Stimulated activated memory B cell treated with anti-CD40 and anti-IgM and Interleukin-4, amounts not matched to agents 10 μg/mL and 1 μg/mL and 100 μg/mL, for 72 hours (primary cell): ENCODE measurements at regions not wholly inside any gene's neighbourhood (a gene's known extent, or its start where the extent isn't known, plus 50 kb on each side); places are given as distances from the start of the nearest gene placed in this dataset.
"Not testable (repeated sequence)": the region's sequence is repeated elsewhere in the genome, so short reads cannot be mapped to it uniquely, and the experiment has no call there.

ENCODE experiments used
- ATAC-seq: fragments of 150-1000 bp; cut with Tn5 transposase; 2 replicates; pipeline ENCODE4 v1.10.0; 2021
- H3K27ac Mint-ChIP-seq: one replicate; pipeline ENCODE4 v1.8.0; 2022; ENCODE audit warnings: mild to moderate bottlenecking, mixed read lengths
- H3K27me3 Mint-ChIP-seq: one replicate; pipeline ENCODE4 v1.8.0; 2022; ENCODE audit warnings: mixed read lengths
- H3K36me3 Mint-ChIP-seq: one replicate; pipeline ENCODE4 v1.8.0; 2022; ENCODE audit warnings: mixed read lengths
- H3K4me1 Mint-ChIP-seq: one replicate; pipeline ENCODE4 v1.8.0; 2022; ENCODE audit warnings: mixed read lengths
- H3K4me3 Mint-ChIP-seq: one replicate; pipeline ENCODE4 v1.8.0; 2022; ENCODE audit warnings: mild to moderate bottlenecking, moderate library complexity, mixed read lengths
- H3K9me3 Mint-ChIP-seq: one replicate; pipeline ENCODE4 v1.8.0; 2022; ENCODE audit warnings: mixed read lengths

DNA sequence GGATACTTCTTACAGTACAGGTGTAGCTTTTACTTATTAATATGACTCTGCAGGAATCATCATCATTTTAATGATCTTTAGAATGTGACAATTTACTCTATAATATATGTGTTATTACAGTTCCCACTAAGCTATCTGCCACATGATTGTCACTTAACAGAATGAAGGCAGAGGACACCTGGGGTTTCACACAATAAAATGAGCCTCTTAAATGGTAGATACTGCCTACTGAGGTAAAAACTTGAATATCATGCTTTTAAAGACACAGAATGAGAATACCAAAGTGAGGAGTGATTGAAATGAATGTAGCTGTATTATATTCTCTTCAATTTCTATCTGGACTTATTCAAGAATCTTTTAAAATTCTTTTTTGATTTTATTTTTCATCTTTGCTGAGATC is 1255.3 kb upstream of the LRRN3 start:
- H3K36me3 Mint-ChIP-seq: no peaks in the 10 kb centered on the region
- no peak overlapping the region for H3K4me3 Mint-ChIP-seq
- no peak overlapping the region for H3K27ac Mint-ChIP-seq
- H3K4me1 Mint-ChIP-seq: no peaks in the 10 kb centered on the region
- ATAC-seq: no peak
- H3K9me3 Mint-ChIP-seq: peaks cover 4% of the 10 kb centered on the region
- no peaks in the 10 kb centered on the region for H3K27me3 Mint-ChIP-seq

DNA sequence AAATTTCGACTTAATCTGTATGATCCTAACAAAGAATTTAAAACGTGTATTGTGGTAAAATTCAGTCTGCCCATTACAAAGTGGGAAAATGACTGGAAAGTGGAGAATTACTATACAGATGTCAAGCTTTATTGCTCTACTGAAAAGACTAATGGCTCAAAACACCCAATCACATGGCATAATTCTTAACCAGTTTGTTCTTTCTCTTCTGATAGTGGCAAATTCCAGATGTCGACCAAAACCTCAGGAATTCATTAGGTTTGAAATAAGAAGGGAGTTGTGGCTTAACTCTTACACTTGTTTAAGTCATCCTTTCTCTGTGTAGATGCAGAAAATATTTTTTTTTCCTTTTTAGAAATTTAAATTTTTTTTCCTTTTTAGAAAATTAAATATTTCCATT is 1254.9 kb upstream of the LRRN3 start:
- H3K4me3 Mint-ChIP-seq: no peak overlapping the region
- H3K4me1 Mint-ChIP-seq: no peaks in the 10 kb centered on the region
- no peaks in the 10 kb centered on the region for H3K36me3 Mint-ChIP-seq
- no peak overlapping the region for H3K27ac Mint-ChIP-seq
- ATAC-seq: no peak
- H3K27me3 Mint-ChIP-seq: no peaks in the 10 kb centered on the region
- H3K9me3 Mint-ChIP-seq: peaks cover 4% of the 10 kb centered on the region

DNA sequence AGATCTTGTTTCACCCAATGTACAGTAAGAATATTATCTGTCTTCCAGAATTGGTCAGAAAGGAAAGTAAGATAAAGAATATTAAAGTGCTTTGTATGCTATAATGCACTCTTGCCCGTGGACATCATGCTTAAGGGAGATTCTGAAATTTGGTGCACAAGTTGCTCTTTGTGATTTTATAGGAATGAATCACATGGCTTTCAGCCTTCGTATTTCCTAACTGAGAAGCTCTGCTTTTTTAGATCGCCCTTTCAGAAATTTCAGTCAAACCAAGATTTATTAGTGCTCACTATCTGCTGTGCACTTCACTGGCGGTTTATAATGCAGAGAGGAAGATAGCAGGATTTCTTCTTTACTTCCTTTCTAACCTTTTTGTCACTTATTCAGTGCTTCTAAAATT is 1248.5 kb upstream of the LRRN3 start:
- Mint-ChIP-seq H3K9me3 (peaks cover 4% of the 10 kb centered on the region), H3K27ac (no peak overlapping the region), H3K4me3 (no peak overlapping the region), H3K36me3 (no peaks in the 10 kb centered on the region), H3K4me1 (no peaks in the 10 kb centered on the region), H3K27me3 (no peaks in the 10 kb centered on the region)
- no peak for ATAC-seq

DNA sequence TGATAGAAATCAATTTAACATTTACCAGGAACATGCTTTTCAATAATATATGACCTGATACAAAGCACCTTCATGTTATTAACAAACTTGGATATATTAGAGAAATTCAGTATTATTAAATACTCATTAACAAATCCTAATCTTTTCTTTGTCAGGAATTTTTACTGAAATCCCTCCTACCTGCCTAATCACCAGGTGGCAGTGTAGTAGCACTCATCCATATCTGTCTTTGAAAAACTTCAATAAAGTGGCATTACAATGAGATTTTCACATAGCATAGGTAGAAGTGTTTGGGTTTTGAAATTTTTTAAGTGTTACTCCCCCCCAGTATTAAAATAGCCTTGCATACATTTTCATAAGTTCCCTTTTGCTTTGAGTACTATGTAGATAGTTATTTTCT is 1246.6 kb upstream of the LRRN3 start:
- no peaks in the 10 kb centered on the region for H3K27me3 Mint-ChIP-seq
- H3K4me3 Mint-ChIP-seq: no peak overlapping the region
- H3K9me3 Mint-ChIP-seq: no peaks in the 10 kb centered on the region
- H3K36me3 Mint-ChIP-seq: no peaks in the 10 kb centered on the region
- no peak overlapping the region for H3K27ac Mint-ChIP-seq
- no peaks in the 10 kb centered on the region for H3K4me1 Mint-ChIP-seq
- ATAC-seq: no peak

DNA sequence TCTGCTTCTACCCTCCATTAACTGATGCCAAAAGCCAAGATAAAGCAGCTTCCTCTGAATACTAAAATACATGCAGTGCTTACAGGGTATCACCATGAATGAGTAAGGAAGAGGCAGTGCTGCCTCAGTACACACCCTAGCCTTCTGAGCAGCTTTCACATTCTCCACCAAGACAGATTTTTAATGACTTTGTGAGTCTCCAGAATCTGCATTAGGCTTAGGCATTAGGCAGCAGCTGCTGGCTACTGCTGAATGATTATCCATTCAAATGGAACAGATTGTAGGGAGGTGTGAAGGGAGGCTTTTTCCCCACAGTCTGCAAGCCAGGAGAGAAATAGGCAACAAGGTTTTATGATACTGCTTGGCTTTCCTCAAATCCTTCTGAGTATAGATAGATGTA is 1226.7 kb upstream of the LRRN3 start:
- no peak for ATAC-seq
- Mint-ChIP-seq H3K4me1 (no peaks in the 10 kb centered on the region), H3K27ac (no peak overlapping the region)

DNA sequence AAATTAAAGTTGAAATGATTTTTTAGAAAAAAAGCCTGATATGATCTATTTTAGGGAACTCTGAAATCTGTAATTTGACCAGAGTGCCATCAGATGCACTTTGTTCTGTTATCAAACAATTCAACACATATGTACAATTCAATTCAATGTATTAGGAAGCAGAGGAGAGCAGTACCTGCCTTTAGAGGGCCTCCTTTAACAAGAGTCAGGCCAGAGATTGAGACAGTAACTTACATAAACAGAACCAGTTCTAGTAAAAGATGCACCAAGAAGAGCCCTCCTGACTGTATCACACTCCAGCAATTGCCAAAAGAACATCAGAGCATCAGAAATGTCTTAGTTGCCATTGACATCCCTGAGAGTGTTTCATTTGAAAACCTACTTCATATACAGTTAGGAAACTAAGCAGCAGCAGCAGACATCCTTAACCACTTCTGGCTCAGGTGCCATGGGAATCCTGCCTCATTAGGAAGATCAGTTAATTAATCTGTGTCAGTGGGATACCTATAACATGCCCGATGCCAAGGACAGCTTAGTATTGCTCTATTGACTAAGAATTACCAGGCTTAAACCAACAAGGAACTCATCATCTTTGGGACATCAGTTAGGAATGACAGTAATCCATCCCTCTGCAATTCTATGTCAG is 1222.6 kb upstream of the LRRN3 start:
- Mint-ChIP-seq H3K36me3 (no peaks in the 10 kb centered on the region), H3K4me1 (no peaks in the 10 kb centered on the region), H3K9me3 (no peaks in the 10 kb centered on the region), H3K4me3 (no peak overlapping the region), H3K27ac (no peak overlapping the region), H3K27me3 (no peaks in the 10 kb centered on the region)
- ATAC-seq: no peak

More for the DNA sequence above, 1226.7 kb upstream of the LRRN3 start:
- Mint-ChIP-seq H3K4me3 (no peak overlapping the region), H3K36me3 (no peaks in the 10 kb centered on the region), H3K9me3 (no peaks in the 10 kb centered on the region), H3K27me3 (no peaks in the 10 kb centered on the region)

DNA sequence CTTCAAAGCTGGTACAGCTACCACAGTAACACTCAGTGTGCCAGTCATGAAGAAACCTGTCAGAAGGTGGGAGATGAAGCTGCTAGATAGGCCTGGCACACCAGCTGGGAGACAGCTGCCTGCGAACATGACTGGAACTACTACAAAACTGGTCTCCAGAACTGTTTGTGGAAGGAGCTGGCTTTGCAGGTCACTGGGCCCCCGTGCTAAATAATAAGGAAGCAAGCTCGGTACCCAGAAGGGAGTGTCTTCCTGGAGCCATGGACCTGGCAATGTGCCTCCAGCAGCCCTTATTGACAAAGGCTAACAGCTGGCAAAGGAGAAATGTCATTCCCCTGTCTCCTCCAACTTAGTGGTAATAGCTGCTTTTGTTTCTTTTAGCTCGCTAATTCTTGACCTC is 1217.6 kb upstream of the LRRN3 start:
- H3K4me3 Mint-ChIP-seq: no peak overlapping the region
- no peaks in the 10 kb centered on the region for H3K4me1 Mint-ChIP-seq
- H3K36me3 Mint-ChIP-seq: no peaks in the 10 kb centered on the region
- ATAC-seq: no peak
- H3K27me3 Mint-ChIP-seq: no peaks in the 10 kb centered on the region
- no peak overlapping the region for H3K27ac Mint-ChIP-seq
- no peaks in the 10 kb centered on the region for H3K9me3 Mint-ChIP-seq

DNA sequence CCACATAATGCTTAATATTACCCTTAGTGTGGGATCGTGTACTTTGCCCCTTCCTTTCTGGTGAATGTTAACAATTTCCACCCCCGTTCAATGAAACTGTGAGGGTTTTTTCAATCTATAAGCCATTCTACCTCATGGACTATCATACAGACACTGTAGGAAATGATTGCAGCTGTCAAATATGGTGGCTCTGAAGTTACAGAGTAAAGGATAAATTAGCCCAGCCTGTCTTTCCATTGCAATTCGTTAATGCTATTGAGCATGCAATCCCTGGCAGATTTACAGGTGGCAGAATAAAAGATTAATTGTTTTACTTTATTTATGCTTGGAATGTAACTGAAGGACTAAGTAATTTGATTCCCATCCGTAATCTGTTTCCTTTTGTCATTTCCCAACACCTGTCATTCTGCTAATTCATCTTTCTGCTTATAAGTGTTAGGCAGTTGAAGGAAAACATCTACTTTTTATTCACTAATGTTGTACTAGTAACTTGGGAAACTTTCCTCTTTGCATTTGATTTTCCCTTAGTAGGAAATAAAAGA is 1211.6 kb upstream of the LRRN3 start:
- H3K27me3 Mint-ChIP-seq: no peaks in the 10 kb centered on the region

DNA sequence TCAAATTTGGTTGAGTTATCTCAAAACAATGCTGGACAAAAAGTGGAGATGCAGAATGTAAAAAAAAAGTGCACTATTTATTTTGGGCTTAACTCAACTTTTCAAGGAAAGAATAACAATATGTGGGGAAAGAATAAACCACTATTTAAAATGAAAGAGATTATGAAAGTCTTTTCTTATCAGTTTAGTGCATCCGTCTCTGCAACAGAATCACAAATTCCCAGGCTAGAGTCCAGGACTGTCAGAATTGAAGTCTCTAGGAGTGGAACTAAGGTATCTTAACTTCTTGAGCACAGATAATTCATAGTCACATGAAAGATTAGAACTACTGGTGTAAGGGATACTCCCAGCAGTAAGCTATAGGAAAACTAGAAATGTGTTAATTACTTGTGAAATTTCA is 1200.3 kb upstream of the LRRN3 start:
- H3K4me3 Mint-ChIP-seq: no peak overlapping the region
- no peaks in the 10 kb centered on the region for H3K27me3 Mint-ChIP-seq
- no peak overlapping the region for H3K27ac Mint-ChIP-seq
- no peaks in the 10 kb centered on the region for H3K36me3 Mint-ChIP-seq
- no peak for ATAC-seq
- H3K4me1 Mint-ChIP-seq: no peaks in the 10 kb centered on the region
- no peaks in the 10 kb centered on the region for H3K9me3 Mint-ChIP-seq

More for the DNA sequence above, 1211.6 kb upstream of the LRRN3 start:
- ATAC-seq: no peak
- Mint-ChIP-seq H3K27ac (no peak overlapping the region), H3K9me3 (peaks cover 4% of the 10 kb centered on the region), H3K36me3 (no peaks in the 10 kb centered on the region), H3K4me3 (no peak overlapping the region), H3K4me1 (no peaks in the 10 kb centered on the region)

DNA sequence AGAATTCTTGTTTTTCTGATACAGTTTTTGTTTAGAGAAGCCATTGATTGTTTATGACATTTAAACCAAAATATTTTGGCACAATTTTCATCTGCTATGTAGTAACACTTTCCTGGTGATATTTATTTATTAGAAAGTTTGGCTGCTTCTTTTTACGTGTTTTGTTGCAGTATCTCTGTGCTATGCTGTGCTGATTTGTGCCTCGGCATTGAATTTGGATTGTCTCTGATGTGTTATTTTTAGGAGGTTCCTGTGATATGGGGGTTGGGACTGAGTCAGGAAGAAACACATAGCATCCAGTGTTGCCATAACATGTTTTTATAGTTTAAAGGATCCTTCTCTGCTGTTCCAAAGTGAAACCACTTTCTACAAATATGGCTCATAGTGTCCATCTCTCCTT is 1197.7 kb upstream of the LRRN3 start:
- no peak overlapping the region for H3K4me3 Mint-ChIP-seq
- no peaks in the 10 kb centered on the region for H3K36me3 Mint-ChIP-seq
- no peaks in the 10 kb centered on the region for H3K4me1 Mint-ChIP-seq
- ATAC-seq: no peak
- no peak overlapping the region for H3K27ac Mint-ChIP-seq
- H3K9me3 Mint-ChIP-seq: no peaks in the 10 kb centered on the region
- no peaks in the 10 kb centered on the region for H3K27me3 Mint-ChIP-seq

DNA sequence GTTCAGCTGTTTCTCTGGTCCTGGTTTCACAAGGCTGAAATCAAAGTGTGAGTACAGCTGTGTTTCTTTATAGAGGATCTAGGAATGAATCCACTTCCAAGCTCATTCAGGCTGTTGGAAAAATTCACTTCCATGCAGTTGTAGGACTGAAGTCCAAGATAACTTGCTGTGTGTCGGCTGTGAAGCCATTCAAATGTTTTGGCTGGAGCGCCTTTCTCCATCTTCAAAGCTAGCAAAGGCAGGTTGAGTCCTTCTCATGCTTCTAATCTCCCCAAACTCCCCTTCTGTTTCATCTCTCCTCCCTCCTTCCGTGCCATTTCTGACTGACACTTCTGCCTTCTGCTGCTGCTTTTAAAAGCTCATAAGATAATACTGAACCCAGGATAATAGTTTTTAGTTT is 1195.4 kb upstream of the LRRN3 start:
- Mint-ChIP-seq H3K4me1 (no peaks in the 10 kb centered on the region), H3K4me3 (no peak overlapping the region), H3K36me3 (no peaks in the 10 kb centered on the region), H3K27ac (no peak overlapping the region), H3K27me3 (no peaks in the 10 kb centered on the region), H3K9me3 (no peaks in the 10 kb centered on the region)
- no peak for ATAC-seq

DNA sequence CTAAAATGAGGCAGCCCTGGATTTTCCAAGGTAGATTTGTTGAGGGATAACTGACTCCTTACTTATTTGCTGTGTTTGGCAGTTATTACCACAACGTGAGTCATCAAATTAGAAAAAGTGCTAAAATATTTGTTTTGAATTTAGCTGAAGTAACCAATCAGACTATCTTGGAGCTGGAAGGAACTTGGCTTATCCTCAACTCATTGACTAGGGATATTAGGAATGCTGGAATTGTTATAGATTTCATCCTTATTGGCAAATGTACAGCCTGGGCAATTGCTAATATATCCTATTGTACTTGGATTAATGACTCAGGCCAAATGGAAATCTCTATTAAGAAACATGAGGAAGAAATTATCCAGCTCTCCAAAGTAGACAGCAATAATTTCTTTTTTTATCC is 1189.0 kb upstream of the LRRN3 start:
- Mint-ChIP-seq H3K36me3 (no peaks in the 10 kb centered on the region), H3K4me3 (no peak overlapping the region), H3K27me3 (no peaks in the 10 kb centered on the region), H3K9me3 (no peaks in the 10 kb centered on the region), H3K27ac (no peak overlapping the region), H3K4me1 (no peaks in the 10 kb centered on the region)
- no peak for ATAC-seq

DNA sequence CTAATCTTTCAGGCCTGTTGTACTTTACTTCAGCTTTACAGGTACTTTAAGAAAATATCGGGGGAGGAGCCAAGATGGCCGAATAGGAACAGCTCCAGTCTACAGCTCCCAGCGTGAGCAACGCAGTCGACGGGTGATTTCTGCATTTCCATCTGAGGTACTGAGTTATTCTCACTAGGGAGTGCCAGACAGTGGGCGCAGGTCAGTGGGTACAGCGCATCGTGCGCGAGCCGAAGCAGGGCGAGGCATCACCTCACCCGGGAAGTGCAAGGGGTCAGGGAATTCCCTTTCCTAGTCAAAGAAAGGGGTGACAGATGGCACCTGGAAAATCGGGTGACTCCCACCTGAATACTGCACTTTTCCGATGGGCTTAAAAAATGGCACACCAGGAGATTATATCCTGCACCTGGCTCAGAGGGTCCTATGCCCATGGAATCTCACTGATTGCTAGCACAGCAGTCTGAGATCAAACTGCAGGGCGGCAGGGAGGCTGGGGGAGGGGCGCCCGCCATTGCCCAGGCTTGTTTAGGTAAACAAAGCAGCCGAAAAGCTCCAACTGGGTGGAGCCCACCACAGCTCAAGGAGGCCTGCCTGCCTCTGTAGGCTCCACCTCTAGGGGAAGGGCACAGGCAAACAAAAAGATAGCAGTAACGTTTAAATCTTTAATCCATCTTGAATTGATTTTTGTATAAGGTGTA is 1185.4 kb upstream of the LRRN3 start:
- not testable (repeated sequence) for H3K36me3 Mint-ChIP-seq, H3K27ac Mint-ChIP-seq, ATAC-seq, H3K4me3 Mint-ChIP-seq, H3K4me1 Mint-ChIP-seq, H3K9me3 Mint-ChIP-seq, H3K27me3 Mint-ChIP-seq

DNA sequence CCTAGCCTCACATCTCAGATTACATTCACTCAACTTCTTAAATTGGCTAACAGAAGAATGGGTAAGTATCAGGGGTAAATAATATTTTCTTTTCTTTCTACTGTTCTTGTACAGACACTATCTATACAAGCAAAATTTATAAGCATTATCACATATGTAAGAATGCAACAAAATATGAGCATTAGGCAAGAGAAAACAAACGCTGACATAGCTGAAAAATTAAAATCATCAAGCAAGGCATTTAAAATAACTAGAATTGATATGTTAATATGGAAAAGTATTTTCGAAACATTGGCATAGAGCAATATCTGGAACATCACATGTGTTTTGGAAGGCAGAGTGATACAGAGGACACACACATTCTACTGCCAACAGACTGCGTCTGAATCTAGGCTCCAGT is 1175.3 kb upstream of the LRRN3 start:
- Mint-ChIP-seq H3K9me3 (peaks cover under 1% of the 10 kb centered on the region), H3K4me3 (no peak overlapping the region), H3K4me1 (no peaks in the 10 kb centered on the region), H3K36me3 (no peaks in the 10 kb centered on the region), H3K27me3 (no peaks in the 10 kb centered on the region), H3K27ac (no peak overlapping the region)
- no peak for ATAC-seq

DNA sequence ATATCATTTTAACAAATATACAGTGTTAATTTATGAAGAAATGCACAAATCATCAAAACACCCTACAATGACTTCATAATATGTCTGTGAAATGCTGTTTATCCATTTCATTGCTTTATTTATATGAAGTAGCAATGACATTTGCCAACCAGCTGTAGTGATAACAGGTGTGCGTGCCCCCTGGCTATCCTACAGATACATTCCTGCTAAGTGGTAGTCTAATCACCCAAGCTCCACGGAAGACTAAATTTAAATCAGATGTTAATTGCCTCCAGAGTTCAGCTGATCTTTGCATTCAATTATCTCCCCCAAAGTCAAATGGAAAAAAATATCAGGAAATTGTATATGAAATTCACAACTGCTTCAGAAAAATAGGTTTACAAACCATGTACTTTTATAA is 1164.2 kb upstream of the LRRN3 start:
- Mint-ChIP-seq H3K36me3 (no peaks in the 10 kb centered on the region), H3K9me3 (peaks cover 14% of the 10 kb centered on the region), H3K4me1 (no peaks in the 10 kb centered on the region), H3K4me3 (no peak overlapping the region), H3K27me3 (no peaks in the 10 kb centered on the region), H3K27ac (no peak overlapping the region)
- ATAC-seq: no peak

DNA sequence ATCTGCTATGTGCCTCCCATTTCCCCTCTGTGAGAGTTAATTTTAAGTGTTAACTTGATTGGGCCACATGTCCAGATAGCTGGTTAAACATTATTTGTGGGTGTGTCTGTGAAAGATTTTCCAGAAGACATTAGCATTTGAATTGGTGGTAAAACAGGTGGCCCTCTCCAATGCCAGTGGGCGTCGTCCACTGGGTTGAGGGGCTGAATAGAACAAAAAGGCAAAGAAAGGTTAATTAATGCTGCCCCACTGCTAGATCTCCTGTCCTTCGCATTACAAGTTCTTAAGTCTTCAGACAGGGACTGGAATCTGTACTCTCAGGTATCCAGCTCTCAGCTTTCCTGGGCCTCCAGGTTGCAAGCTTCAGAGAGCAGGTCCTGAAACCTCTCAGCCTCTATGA is 1160.9 kb upstream of the LRRN3 start:
- no peak overlapping the region for H3K4me3 Mint-ChIP-seq
- no peak overlapping the region for H3K27ac Mint-ChIP-seq
- ATAC-seq: no peak
- H3K36me3 Mint-ChIP-seq: no peaks in the 10 kb centered on the region
- H3K27me3 Mint-ChIP-seq: no peaks in the 10 kb centered on the region
- H3K4me1 Mint-ChIP-seq: no peaks in the 10 kb centered on the region
- H3K9me3 Mint-ChIP-seq: peaks cover 3% of the 10 kb centered on the region
